Sciatic nerve (tissue), 2 donors: ENCODE measurements at regions not wholly inside any gene's neighbourhood (a gene's known extent, or its start where the extent isn't known, plus 50 kb on each side); places are given as distances from the start of the nearest gene placed in this dataset.
"Not testable (repeated sequence)": the region's sequence is repeated elsewhere in the genome, so short reads cannot be mapped to it uniquely, and the experiment has no call there.

Experiments used
- ATAC-seq: fragments of 200-7000 bp; cut with Tn5 transposase; one replicate; pipeline ENCODE4 v1.9.1; 2020; ENCODE audit warnings: mild to moderate bottlenecking, moderate library complexity
- DNase-seq: peaks from one replicate; pipeline ENCODE4 v3.0.0-alpha.2; 2020; ENCODE audit warnings: low spot score
- intact Hi-C: fragments of 100-400 bp; cut with DNase I; formaldehyde crosslinking; loops from one replicate; pipeline ENCODE4 v1.14.2; 2022
- donor health status: DM: no; HTN: no; CAD: no.
- donor health status: DM: no; HTN: no; CAD: no.

DNA sequence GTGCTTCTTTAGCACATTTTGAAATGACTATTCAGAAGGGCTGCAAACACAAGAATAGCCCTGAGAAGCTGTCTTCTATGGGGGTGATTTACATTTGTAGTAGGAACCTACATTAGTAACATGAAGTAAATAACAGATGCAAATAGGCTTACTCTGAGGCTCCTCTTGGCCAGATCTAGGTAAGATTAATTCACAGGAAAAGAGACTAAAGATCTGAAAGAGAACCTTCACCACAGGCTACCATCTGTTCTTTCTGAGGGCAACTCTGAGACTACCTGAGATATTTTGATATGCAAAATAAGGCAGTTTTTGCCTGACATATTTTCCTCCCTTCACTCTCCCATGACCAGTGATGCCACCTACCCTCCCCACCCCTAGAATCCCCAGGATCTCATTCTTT, 1267.8 kb downstream of the PLA2G4A start:
- intact Hi-C loops, result no loop called here
- DNase-seq (no peak), ATAC-seq (no peak)

DNA sequence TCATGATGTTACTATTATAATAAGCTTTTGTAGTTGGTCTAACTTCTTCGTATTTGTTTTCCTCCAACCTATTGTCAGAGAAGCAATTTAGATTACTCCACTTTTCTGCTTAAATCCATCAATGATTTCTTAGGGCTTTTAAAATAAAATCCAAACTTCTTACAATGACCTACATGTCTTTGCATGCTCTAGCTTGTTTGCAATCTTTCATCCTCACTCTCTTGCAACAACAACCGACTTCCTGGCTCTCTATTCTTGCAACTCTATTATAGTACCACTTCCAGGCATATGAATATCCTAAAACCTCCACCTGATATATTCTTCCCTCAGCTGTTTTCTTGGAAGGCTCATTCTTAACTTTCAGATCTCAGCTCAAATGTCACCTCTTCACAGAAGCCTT, 1288.7 kb downstream of the PLA2G4A start:
- intact Hi-C loops, result no loop called here
- no peak for ATAC-seq

DNA sequence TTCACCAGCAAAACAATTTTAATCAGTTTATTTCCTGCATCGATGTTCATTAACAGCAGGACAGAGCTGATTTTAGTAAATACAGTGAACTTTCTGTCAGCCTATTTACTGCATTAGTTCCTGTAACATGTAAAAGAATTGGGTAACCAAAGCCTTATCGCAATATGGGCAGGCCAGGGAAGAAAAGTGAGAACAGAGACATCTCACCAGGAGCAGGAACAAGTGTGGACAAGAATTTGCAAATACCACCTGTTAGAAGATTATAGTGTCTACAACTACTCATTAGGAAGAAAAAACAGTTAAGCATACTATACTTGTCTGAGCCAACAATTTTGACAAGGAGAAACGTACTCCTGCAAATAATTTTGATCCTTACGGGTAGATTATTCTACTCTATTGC, 1293.9 kb downstream of the PLA2G4A start:
- intact Hi-C loops, result no loop called here
- ATAC-seq, result no peak
- no peak for DNase-seq

More for the DNA sequence above, 1288.7 kb downstream of the PLA2G4A start:
- no peak for DNase-seq

DNA sequence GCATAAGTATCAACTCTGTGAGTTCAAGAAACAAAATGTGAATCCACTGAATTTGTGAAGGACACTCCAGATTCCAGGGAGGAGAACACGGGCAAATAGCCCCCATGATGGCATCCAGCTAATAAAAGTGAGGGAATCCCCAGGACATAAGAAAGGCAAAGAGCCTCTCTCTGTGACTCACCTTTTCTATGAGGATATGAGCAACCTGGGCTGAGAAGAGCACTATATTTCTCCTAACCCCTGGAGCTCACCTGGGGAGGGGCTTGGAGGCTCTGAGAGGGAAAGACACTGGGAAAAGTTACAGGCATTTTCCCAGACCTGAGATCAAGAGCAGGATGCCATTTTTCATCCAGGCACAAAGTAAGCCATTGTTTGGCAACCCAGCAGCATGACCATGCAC, 1298.8 kb downstream of the PLA2G4A start:
- DNase-seq (no peak), ATAC-seq (no peak)
- intact Hi-C loops, result no loop called here

DNA sequence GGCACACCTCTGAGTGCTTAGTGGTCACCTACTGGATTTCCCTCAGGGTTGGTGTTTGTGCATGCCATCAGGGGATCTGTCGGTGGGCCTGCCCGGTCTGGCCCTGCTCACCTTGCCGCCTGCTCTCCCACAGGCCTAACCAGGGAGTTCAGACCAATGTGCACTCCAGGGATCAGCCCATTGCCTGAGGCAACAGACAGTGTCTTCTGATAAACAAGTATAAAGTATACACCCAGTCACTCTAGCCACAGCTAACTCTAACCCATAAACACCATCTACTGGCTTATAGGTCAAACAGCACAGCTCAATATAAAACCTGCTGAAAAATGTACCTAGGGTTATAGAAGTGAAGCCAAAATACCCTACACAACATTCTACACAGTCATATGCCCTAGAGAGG, 1300.0 kb downstream of the PLA2G4A start:
- DNase-seq (no peak), ATAC-seq (peak; percentile 26)
- intact Hi-C loops, result no loop called here

DNA sequence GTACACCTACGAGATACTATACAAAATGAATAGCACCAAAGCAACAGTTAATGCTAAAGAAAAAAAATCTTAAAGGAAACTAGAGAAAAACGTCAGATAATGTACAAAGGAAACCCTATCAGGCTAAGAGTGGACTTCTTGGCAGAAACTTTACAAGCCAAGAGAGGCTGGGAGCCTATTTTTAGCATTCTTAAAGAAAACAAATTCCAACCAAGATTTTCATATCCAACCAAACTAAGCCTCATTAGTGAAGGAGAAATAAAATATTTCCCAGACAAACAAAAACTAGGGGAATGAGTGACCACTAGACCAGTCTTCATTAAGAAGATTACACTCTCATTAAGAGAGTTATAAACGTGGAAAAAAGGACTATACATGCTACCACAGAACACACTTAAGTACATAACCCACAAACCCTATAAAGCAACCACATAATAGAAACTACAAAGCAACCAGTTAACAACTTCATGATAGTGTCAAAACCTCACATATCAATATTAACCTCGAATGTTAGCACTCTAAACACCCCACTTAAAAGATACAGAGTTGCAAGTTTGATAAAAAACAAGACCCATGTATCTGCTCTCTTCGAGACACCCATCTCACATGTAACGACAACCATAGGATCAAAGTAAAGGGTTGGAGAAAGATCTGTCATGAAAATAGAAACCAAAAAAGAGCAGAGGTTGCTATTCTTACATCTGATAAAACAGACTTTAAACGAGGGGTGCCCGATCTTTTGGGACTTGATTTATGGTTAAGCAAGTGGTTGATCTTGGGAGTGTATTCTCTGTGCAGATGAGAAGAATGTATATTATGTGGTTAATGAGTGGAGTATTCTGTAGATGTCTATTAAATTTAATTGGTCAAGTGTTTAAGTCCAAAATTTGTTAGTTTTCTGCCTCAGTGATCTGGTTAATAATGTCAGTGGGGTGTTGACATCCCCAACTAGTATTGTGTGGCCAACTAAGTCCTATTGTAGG, 1301.4 kb downstream of the PLA2G4A start:
- ATAC-seq, result no peak
- intact Hi-C loops, result no loop called here
- no peak for DNase-seq

DNA sequence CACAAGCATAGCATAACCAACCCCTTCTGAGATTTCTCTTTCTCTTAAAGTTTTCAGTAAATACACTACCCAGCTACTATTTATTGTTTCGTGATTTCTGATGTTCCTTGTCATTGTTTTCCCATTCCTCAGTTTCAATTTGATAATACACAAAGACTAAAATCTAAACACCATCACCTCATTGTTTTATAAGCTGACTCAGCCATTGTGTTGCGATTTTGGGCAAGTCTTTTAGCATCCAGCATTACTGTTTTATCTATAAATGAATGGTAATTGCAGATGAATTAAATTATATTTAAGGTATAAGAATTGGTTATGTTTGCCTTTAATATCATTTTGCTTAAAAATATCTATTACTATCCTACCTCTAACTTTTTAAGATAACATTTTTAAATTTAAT, 1308.5 kb downstream of the PLA2G4A start:
- ATAC-seq (no peak), DNase-seq (no peak)
- intact Hi-C loops, result no loop called here

DNA sequence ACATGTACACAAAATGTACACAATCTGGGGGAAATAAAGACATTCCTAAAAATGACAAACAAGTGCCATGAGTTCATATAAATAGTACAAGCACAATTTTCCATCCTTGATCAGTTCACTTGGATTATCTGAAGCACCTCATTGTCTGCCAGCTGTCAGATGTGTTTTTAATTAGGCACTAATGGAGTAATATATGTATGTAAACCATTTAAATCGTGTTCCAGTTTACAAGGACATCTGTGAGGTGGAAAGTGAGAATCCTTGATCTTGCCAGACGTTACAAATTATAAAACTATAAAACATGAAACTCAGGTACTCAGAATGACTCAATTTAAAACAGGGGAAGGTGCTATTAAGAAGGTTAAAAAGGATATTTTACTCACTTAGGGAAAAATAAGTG, 1312.2 kb downstream of the PLA2G4A start:
- ATAC-seq, result no peak
- intact Hi-C loops, result no loop called here
- DNase-seq, result no peak

DNA sequence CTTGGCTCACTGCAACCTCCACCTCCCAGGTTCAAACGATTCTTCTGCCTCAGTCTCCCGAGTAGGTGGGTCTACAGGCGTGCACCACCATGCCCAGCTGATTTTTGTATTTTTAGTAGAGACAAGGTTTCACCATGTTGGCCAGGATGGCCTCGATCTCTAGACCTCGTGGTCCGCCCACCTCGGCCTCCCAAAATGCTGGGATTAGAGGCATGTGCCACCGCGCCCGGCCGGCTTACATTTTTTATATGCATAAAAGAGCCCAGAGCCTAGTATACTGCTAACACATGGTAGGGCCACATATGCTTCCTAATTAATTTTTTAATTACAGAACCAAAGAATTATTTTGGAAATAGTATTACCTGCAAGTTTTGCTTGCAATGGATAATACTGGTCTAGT, 1325.4 kb downstream of the PLA2G4A start:
- ATAC-seq (no peak), DNase-seq (no peak)
- intact Hi-C loops, result no loop called here

DNA sequence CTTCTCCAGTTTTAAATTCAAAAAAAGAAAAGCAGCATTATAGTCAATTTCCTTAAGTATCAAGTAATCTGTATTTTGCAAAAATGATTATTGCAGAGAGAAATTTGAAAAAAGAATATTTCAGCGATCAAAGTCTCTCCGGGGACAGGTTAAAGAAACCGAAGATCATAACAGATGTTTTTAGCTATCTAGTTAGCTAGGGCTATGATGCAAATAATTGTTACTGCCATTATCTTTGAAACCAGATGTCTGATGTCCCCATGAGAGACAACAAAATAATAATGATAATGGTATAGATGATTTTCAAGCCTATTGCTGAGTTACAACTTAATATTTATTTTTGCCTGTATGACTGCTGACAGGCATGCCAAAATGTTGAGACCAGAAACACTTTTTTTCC, 1326.0 kb downstream of the PLA2G4A start:
- DNase-seq (no peak), ATAC-seq (no peak)
- intact Hi-C loops, result no loop called here

DNA sequence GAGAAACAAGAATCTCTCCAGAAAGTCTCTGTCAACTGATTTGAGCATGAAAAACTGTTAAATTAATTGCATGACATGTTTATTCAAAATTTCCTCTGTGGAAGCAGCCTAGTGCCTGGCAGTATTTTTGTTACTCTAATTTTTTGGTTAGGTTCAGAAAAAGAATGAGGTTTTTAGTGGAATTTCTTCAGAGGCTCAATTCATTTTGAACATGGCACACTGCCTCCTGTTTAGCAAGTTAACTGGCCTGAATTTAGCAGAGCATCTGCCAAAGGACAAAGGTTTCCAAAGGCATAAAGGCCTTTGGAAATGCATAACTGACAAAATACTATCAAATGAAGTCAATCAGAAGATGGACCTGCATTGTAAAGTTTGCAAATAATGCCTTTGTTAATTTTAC, 1326.5 kb downstream of the PLA2G4A start:
- no peak for DNase-seq
- no peak for ATAC-seq
- intact Hi-C loops, result no loop called here

DNA sequence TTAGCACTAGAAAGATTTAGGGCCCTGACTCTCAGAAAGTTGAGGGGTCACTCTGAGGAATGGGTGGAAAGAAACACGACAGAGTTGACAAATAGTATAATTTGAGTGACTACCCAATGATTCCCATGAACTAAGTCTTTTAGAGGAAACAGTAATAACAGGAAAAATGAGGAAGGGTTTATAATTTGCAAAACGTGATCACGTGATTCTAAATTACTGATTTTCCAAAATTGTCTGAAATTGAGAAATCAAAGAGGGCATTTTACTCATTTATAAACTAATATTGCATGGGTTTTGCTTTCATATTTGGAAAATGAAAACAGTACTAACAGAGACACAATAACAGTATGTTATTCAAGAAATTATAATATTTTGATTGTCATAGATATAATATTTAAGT, 1335.7 kb downstream of the PLA2G4A start:
- ATAC-seq (no peak), DNase-seq (no peak)
- intact Hi-C loops, result no loop called here

DNA sequence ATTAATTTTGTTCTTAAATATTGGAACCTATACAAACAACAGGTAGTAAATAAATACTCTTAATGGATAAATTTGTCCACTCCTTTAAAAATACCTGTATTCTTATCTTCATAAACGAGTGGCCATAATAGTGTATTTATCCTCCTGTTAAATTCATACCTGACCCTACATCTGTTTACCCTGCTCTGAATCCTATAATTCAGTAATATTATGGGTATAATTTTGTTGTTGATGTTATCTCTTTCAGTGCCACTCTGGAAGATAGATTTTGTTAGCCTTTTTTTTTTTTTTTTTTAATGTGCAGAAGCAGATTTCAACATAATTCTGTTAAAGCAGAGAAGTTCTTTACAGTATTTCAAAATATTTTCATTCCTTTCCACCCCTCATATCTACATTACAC, 1337.9 kb downstream of the PLA2G4A start:
- ATAC-seq, result no peak
- intact Hi-C loops, result no loop called here

DNA sequence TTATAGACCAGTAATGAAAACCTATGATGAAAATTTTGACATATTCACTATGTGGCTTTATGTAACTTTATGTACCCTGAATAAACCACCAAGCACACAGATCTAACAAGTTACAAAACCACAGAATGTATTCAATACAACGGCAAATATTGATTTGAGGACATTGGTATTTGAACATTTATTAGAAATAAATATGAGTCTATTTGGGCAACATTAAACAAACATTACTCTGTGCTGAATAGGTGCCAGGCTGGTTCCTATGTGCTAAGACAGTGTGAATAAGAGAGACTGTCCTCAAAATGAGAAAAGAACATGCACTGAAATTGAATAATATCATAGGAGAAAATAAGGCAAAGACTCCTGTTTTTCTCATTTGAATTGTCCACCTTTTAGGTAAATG, 1341.2 kb downstream of the PLA2G4A start:
- intact Hi-C loops, result no loop called here
- DNase-seq (no peak), ATAC-seq (no peak)

More for the DNA sequence above, 1337.9 kb downstream of the PLA2G4A start:
- no peak for DNase-seq

DNA sequence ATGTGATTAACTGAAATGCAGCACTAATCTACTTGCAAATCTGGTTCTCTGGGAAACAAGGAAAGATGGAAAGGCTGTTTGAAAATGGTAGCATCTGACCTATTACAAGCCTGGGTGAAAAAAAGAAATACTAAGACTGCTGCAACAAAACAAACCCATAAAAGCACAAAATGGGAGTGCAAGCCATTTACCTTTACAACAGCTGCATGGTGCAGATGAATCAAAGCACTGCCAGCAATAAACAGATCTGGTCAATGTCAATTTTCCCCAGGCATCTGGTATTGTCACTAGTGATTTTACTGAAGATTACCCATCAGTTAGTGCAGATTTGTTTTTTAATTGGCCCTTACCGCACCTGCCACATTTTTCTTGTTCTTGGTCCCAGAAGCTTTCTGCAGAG, 1341.7 kb downstream of the PLA2G4A start:
- ATAC-seq (no peak), DNase-seq (no peak)
- intact Hi-C loops, result no loop called here

DNA sequence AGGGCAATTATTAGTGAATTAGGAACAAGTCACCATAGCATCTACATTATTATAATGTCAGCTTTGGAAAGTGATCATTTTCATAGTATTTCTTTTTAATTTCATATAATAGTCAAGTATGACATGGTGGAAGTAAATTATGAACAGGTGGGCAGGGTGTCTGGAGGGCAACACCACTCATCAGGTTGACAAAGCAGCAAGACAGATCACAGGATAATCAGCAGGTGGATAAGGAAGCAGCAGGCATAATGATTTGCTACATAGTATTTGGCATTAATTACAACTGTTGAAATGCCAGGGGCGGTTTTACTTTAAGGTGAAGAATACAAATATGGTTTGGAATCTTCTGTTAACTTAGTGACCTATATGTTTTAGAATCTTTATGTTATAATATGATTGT, 1342.2 kb downstream of the PLA2G4A start:
- DNase-seq (no peak), ATAC-seq (no peak)
- intact Hi-C loops, result no loop called here

DNA sequence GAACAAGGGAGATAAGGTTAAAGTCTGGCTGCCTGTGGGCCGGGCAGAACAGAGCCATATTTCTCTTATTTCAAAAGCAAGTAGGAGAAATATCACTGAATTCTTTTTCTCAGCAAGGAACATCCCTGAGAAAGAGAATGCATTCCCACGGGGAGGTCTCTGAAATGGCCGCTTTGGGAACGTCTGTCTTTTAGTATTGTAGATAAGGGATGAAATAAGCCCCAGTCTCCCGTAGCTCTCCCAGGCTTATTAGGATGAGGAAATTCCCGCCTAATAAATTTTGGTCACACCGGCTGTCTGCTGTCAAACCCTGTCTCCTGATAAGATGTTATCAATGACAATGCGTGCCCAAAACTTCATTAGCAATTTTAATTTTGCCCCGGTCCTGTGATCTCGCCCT, 1353.3 kb downstream of the PLA2G4A start:
- ATAC-seq, result not testable (repeated sequence)

DNA sequence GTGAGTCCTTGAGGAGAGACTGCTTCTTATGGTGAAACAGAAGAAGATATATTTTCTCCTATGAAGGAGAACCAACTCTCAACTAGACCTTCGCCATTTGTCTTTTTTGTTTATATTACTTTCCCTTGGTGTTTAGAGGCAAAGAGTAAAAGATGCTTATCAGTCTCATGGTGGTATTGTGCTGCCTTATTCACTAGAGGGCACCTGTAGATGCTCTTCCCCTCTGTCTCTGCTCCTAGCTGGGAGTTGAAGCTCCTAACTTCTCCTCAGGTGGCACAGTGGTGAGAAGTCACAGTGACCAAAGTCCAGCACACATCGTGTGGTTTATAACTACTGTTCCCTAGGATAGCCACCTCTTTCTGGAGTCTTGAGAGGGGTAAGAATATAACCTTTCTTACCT, 1359.6 kb downstream of the PLA2G4A start:
- DNase-seq, result no peak
- intact Hi-C loops, result no loop called here
- no peak for ATAC-seq

More for the DNA sequence above, 1353.3 kb downstream of the PLA2G4A start:
- intact Hi-C loops, DNase-seq: not testable (repeated sequence)

DNA sequence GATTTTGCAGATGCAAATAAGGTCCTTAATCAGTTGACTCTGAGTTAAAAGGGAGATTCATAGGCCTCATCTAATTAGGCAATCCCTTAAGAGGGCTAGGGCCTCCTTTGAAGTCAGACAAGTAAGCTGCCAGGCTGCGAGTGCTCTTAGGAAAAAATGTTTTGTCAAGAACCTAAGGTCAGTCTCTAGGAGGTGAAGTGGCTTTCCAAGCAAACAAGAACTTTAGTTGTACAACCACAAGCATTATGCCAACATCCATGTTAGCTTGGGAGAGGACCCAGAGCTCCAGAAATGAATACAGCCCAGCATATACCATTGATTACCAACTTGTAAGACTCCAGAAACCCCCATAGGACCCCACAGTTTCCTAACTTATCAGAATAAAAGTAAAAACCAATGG, 1366.2 kb downstream of the PLA2G4A start:
- intact Hi-C loops, result no loop called here
- DNase-seq (no peak), ATAC-seq (no peak)

DNA sequence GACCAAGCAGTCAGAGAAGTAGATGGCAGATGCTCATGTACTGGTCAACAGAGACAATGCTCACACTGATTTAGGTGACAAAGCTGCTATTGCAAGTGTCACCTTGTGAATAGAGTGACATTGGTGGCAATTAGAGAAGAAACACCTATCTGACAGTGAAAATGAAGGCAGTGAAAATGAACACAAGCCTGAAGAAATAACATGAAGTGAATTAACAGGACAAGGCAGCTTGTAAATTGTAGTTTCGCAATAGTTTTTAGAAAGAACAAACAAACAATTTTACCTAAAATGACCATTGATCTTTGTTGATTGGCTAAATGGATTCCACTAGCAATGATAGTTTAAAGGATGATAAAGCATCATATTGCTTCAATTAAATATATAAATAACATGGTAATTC, 1389.5 kb downstream of the PLA2G4A start:
- DNase-seq (no peak), ATAC-seq (no peak)
- intact Hi-C loops, result no loop called here

DNA sequence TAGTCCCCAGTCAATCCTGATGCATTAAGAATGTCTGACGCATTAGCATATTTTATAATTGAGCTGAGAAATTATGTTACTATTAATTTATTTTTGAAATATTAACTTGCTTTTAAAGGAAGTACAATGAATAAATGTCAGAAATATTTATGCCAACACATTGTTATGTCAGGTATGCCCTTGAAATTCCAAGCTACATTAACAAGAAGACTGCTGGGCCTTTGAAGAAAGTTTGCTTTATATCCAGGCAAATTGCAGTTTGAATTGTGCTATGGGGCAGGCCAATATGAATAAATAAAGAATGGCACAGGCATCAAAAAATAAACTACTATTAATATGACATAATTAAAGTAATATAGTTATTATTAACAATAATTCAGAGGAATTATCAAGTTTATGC, 1391.3 kb downstream of the PLA2G4A start:
- intact Hi-C loops, result no loop called here
- DNase-seq, result no peak
- no peak for ATAC-seq
